ENCODE measurements at regions not wholly inside any gene's neighbourhood (a gene's known extent, or its start where the extent isn't known, plus 50 kb on each side); places are given as distances from the start of the nearest gene placed in this dataset.

GRCh38 chr9:32136700-32137339 lies 247.6 kb upstream of the ACO1 start (continued):
- peak; percentile 90 for TF ChIP-seq RERE (CRISPR knock-in tag; IDR thresholded peaks at IDR 0.05; ENCODE audit: low read depth)
- no peak for TF ChIP-seq ZNF724P (CRISPR knock-in tag; IDR thresholded peaks at IDR 0.05; ENCODE audit: borderline replicate concordance)
- TF ChIP-seq POGK (CRISPR knock-in tag; conservative IDR thresholded peaks at IDR 0.05), result peak; percentile 81
- TF ChIP-seq STAG1 (CRISPR knock-in tag; IDR thresholded peaks at IDR 0.05), result peak; percentile 41
- no peak for TF ChIP-seq ZNF619 (CRISPR knock-in tag; IDR thresholded peaks at IDR 0.05)
- no peak for TF ChIP-seq ZHX1 (CRISPR knock-in tag; IDR thresholded peaks at IDR 0.05; ENCODE audit: low read depth)
- peak; percentile 82 for TF ChIP-seq ATF3 (CRISPR knock-in tag; IDR thresholded peaks at IDR 0.05)
- peak; percentile 99 for TF ChIP-seq RXRA (CRISPR knock-in tag; IDR thresholded peaks at IDR 0.05)
- no peak for TF ChIP-seq SMAD9 (CRISPR knock-in tag; IDR thresholded peaks at IDR 0.05)
- 0 out of 2 replicates have a peak, but pooled peaks have one; percentile 16 for TF ChIP-seq FOXP1 (IDR thresholded peaks at IDR 0.05)
- TF ChIP-seq FOXP1 (CRISPR knock-in tag; IDR thresholded peaks at IDR 0.05), result peak; percentile 95
- TF ChIP-seq CENPT (CRISPR knock-in tag; IDR thresholded peaks at IDR 0.05; ENCODE audit: low read depth), result no peak
- 0 out of 2 replicates have a peak, but pooled peaks have one; percentile 21 for TF ChIP-seq SALL2 (CRISPR knock-in tag; IDR thresholded peaks at IDR 0.05)
- peak; percentile 94 for TF ChIP-seq ZNF503 (CRISPR knock-in tag; IDR thresholded peaks at IDR 0.05)
- TF ChIP-seq ZFP1 (CRISPR knock-in tag; IDR thresholded peaks at IDR 0.05), result no peak
- no peak for TF ChIP-seq EED (CRISPR knock-in tag; IDR thresholded peaks at IDR 0.05)
- TF ChIP-seq HMG20B (CRISPR knock-in tag; conservative IDR thresholded peaks at IDR 0.05), result 0 out of 2 replicates have a peak, but pooled peaks have one; percentile 63
